GM10266 (cell line): ENCODE measurements at regions not wholly inside any gene's neighbourhood (a gene's known extent, or its start where the extent isn't known, plus 50 kb on each side); places are given as distances from the start of the nearest gene placed in this dataset.

Experiments used
- DNase-seq: peaks from one replicate; pipeline ENCODE4 v3.0.0; 2012; ENCODE audit errors: extremely low spot score
- TF ChIP-seq, protein P1 (sequence below): IDR thresholded peaks from 2 replicates; pipeline ENCODE4 v1.5.1; 2012; ENCODE audit warnings: mild to moderate bottlenecking, low read depth; ENCODE audit not compliant: control insufficient read depth, insufficient read depth; ENCODE audit errors: missing control alignments

DNA sequence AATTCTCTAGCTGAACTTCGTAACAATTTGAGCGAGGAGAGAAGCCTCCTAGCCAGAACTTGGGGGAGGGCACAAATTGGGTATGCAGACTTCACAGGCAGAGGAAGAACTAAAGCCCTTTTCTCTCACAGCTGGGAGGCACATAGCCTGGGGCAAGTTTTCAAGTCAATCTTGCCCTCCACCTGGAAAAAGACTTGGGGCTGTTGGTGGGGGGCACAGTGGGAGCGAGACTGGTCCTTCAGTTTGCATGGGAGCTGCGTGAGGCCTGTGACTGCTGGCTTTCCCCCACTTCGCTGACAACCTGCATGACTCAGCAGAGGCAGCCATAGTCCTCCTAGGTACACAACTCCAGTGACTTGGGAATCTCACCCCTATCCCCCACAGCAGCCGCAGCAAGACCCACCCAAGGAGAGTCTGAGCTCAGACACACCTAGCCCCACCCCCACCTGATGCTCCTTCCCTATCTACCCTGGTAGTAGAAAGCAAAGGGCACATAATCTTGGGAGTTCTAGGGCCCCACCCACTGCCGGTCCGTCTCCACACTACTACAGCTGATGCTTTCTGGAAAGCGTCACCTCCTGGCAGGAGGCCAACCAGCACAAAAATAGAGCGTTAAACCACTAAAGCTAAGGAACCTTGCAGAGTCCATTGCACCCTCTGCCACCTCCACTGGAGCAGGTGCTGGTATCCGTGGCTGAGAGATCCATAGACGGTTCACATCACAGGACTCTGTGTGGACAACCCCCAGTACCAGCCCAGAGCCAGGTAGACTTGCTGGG is 160.8 kb downstream of the CBLL2 start:
- no peak for DNase-seq
- TF ChIP-seq, protein P1, sequence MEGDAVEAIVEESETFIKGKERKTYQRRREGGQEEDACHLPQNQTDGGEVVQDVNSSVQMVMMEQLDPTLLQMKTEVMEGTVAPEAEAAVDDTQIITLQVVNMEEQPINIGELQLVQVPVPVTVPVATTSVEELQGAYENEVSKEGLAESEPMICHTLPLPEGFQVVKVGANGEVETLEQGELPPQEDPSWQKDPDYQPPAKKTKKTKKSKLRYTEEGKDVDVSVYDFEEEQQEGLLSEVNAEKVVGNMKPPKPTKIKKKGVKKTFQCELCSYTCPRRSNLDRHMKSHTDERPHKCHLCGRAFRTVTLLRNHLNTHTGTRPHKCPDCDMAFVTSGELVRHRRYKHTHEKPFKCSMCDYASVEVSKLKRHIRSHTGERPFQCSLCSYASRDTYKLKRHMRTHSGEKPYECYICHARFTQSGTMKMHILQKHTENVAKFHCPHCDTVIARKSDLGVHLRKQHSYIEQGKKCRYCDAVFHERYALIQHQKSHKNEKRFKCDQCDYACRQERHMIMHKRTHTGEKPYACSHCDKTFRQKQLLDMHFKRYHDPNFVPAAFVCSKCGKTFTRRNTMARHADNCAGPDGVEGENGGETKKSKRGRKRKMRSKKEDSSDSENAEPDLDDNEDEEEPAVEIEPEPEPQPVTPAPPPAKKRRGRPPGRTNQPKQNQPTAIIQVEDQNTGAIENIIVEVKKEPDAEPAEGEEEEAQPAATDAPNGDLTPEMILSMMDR = no peak

DNA sequence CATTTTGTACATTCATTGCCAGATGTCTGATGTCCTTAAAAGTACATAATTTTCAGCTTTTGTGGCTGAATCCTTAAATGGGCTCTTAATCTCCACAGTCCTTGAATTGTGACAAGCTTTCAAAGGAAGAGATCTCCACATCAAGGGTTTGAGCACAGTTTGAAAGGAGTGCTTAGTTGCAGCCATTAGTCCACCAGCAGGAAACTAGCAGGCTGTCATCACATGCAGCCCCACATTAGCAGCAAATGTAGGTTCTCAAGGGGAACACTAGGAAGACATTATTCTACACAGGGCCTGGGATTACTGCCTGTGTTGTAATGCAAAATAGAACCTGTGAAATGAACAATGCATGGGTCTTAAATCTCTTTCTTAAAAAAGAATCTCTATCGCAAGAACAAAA is 173.2 kb downstream of the CBLL2 start:
- TF ChIP-seq, protein P1 = no peak
- no peak for DNase-seq

DNA sequence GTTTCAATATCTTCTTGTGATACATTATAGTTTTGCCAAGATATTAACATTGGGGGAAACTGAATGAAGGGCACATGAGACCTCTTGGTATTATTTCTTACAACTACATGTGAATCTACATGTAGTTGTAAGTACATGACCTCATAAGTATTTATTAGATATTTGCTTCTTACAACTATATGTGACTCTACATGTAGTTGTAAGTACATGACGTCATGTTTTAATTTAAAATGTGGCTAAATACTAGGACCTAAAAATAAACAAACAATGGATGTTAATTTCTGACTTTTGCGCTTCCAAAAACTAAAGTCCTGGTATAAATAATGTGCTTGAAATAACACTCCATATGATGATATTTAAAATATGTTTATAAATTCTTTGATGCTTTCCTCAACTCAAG is 190.2 kb downstream of the CBLL2 start:
- no peak for DNase-seq
- TF ChIP-seq, protein P1 = no peak

DNA sequence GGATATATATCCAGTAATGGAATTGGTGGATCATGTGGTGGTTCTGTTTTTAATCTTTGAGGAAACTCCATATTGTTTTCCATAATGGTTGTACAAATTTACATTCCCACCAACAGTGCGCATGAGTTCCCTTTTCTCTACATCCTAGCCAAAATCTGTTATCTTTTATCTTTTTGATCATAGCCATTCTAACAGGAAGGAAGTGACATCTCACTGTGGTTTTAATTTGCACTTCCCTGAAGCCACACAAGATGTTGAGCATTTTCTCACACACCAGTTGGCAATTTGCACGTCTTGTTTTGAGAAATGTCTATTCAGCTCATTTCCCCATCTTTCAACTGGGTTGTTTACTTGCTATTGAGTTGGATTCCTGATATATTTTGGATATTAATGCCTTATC is 194.9 kb downstream of the CBLL2 start:
- no peak for DNase-seq
- TF ChIP-seq, protein P1 = no peak

DNA sequence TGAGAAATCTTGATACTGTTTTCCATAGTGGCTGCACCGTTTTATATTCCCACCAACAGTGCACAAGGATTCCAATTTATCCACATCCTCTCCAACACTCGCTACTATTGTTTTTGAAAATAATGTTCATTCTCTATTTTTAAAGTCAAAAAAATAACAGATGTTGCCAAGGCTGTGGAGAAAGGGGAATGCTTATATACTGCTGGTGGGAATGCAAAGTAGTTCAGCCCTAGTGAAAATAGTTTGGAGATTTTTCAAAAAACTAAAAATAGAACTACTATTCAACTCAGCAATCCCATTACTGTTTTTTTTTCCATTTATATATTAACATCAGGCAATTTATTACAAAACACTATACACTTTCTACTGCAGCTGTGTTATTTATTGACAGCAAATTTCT is 208.7 kb downstream of the CBLL2 start:
- TF ChIP-seq, protein P1 = no peak
- no peak for DNase-seq

DNA sequence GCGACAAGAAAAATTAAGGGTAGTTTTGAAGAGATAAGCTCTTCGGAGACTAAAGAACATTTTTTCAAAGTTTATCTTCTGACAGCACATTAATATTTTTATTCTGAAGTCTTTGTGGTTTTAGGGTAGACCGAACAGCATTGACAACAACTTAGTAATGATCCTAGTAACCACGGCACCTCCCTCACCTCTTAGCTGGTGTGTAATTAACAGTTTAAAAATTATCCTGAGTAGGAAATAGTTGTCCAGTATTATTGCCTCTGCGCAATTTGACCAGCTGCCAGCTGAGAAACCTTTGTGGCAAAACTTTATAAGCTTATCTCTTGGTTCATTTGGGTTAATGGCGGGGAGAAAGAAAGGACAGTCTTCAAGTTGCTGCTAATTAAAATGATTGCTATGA is 213.6 kb downstream of the CBLL2 start:
- TF ChIP-seq, protein P1 = no peak

DNA sequence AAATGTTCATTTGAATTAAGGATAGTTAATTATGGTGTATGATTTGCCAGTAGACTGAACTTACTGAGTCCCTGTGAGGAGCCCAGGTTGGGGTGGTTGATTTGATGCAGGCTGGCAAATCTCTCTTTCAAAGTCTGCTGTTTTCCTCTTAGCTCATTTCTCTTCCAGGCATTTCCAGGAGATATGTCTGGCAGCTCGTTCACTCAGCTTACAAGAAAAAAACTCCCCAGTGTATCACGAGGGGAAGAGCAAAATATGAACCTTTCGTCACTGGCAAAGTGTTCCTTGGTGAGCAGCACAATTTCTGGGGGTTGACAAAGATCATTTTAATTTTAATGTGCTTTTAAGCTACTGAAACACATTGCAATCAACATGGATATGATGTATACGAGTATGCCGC is 244.2 kb downstream of the CBLL2 start:
- TF ChIP-seq, protein P1 = no peak
- no peak for DNase-seq

More for the DNA sequence above, 213.6 kb downstream of the CBLL2 start:
- DNase-seq = no peak
